DND-41 (cell line): ENCODE measurements at regions not wholly inside any gene's neighbourhood (a gene's known extent, or its start where the extent isn't known, plus 50 kb on each side); places are given as distances from the start of the nearest gene placed in this dataset.

ENCODE experiments used
- EZH2 ChIP-seq: IDR thresholded peaks from 3 replicates; pipeline ENCODE4 v1.6.1; 2012; ENCODE audit warnings: borderline replicate concordance, low read depth, mild to moderate bottlenecking, moderate library complexity, low read length, inconsistent platforms; ENCODE audit not compliant: severe bottlenecking
- TF ChIP-seq, protein P1 (sequence below): IDR thresholded peaks from 2 replicates; pipeline ENCODE4 v1.5.1; 2012; ENCODE audit warnings: borderline replicate concordance, low read length, moderate library complexity, mild to moderate bottlenecking; ENCODE audit not compliant: poor library complexity, severe bottlenecking; ENCODE audit errors: extremely low read depth

GRCh38 chr11:56849250-56849649, 100.8 kb upstream of the OR9G4 start:
- TF ChIP-seq, protein P1, sequence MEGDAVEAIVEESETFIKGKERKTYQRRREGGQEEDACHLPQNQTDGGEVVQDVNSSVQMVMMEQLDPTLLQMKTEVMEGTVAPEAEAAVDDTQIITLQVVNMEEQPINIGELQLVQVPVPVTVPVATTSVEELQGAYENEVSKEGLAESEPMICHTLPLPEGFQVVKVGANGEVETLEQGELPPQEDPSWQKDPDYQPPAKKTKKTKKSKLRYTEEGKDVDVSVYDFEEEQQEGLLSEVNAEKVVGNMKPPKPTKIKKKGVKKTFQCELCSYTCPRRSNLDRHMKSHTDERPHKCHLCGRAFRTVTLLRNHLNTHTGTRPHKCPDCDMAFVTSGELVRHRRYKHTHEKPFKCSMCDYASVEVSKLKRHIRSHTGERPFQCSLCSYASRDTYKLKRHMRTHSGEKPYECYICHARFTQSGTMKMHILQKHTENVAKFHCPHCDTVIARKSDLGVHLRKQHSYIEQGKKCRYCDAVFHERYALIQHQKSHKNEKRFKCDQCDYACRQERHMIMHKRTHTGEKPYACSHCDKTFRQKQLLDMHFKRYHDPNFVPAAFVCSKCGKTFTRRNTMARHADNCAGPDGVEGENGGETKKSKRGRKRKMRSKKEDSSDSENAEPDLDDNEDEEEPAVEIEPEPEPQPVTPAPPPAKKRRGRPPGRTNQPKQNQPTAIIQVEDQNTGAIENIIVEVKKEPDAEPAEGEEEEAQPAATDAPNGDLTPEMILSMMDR = no peak
- no peak for TF ChIP-seq EZH2
